SK-N-SH (cell line): ENCODE measurements at regions not wholly inside any gene's neighbourhood (a gene's known extent, or its start where the extent isn't known, plus 50 kb on each side); places are given as distances from the start of the nearest gene placed in this dataset.

Experiments used
- CTCF ChIA-PET: fragments of 300-600, 350-600 bp; formaldehyde crosslinking; extraction: SDS; loops from one replicate; lab custom pipeline; 2021; lab: Yijun Ruan, JAX
- POLR2A ChIA-PET: fragments of 350-600 bp; sonication (Branson Sonifier 250); formaldehyde crosslinking; extraction: SDS; loops from one replicate; lab custom pipeline; 2020; ENCODE audit warnings: antibody characterized with exemption, inconsistent platforms; lab: Yijun Ruan, JAX
- DNase-seq: peaks from one replicate; pipeline ENCODE4 v3.0.0; 2012
- H2AFZ ChIP-seq: fragments of 200-600 bp; sonication (generic); 2 replicates; pipeline ENCODE4 v1.8.1; 2016; ENCODE audit warnings: antibody characterized with exemption, mild to moderate bottlenecking, low read depth
- H3F3A ChIP-seq: fragments of 200-600 bp; sonication (generic); replicated peaks from 2 replicates; pipeline ENCODE3; 2016; ENCODE audit warnings: antibody characterized with exemption, mild to moderate bottlenecking; ENCODE audit not compliant: insufficient read depth
- H3K27ac ChIP-seq, 2 experiments: fragments of 200-500 bp in 1 of 2; fragments of 200-600 bp in 1 of 2; sonication (Bioruptor generic) in 1 of 2; sonication (generic), shearing (Covaris generic) in 1 of 2; 2 replicates each; pipeline versions ENCODE4 v1.5.1 to v1.6.1; 2014 to 2016; ENCODE audit warnings: low read depth in 2 of 2, inconsistent platforms in 1 of 2, low read length in 1 of 2, mild to moderate bottlenecking in 1 of 2, mixed read lengths in 1 of 2
- H3K27me3 ChIP-seq: fragments of 200-600 bp; sonication (generic), shearing (Covaris generic); 2 replicates; pipeline ENCODE4 v1.6.1; 2016; ENCODE audit warnings: mixed run types; ENCODE audit not compliant: insufficient read depth
- H3K36me3 ChIP-seq, 2 experiments: fragments of 200-500 bp in 1 of 2; fragments of 200-600 bp in 1 of 2; sonication (Bioruptor generic) in 1 of 2; sonication (generic) in 1 of 2; replicated peaks in 1 of 2; 2 replicates each; pipeline versions ENCODE3 to v1.5.1; 2014 to 2016; ENCODE audit warnings: low read length in 1 of 2, mild to moderate bottlenecking in 1 of 2; ENCODE audit not compliant: insufficient read depth in 2 of 2, control insufficient read depth in 1 of 2
- H3K4me1 ChIP-seq, 2 experiments: fragments of 200-500 bp in 1 of 2; fragments of 200-600 bp in 1 of 2; sonication (Bioruptor generic) in 1 of 2; sonication (generic), shearing (Covaris generic) in 1 of 2; 2 replicates each; pipeline versions ENCODE4 v1.5.1 to v1.6.1; 2014 to 2016; ENCODE audit warnings: low read depth in 1 of 2, low read length in 1 of 2, mixed run types in 1 of 2; ENCODE audit not compliant: insufficient read depth in 2 of 2, control insufficient read depth in 1 of 2
- H3K4me2 ChIP-seq: fragments of 200-600 bp; sonication (generic), shearing (Covaris generic); 2 replicates; pipeline ENCODE4 v1.6.1; 2017; ENCODE audit warnings: mixed run types
- H3K4me3 ChIP-seq, 2 experiments: fragments of 200-500 bp in 1 of 2; fragments of 200-600 bp in 1 of 2; sonication (Bioruptor generic) in 1 of 2; sonication (generic), shearing (Covaris generic) in 1 of 2; 2 replicates each; pipeline versions ENCODE4 v1.5.1 to v1.8.1; 2014 to 2016; ENCODE audit warnings: low read depth in 2 of 2, inconsistent platforms in 1 of 2, low read length in 1 of 2, mild to moderate bottlenecking in 1 of 2, mixed read lengths in 1 of 2, moderate library complexity in 1 of 2
- H3K79me2 ChIP-seq: fragments of 200-600 bp; sonication (generic); 2 replicates; pipeline ENCODE4 v1.8.1; 2017; ENCODE audit warnings: mild to moderate bottlenecking; ENCODE audit not compliant: insufficient read depth
- H3K9ac ChIP-seq: fragments of 200-600 bp; sonication (generic); 2 replicates; pipeline ENCODE4 v1.6.1; 2017; ENCODE audit warnings: mixed run types
- H3K9me2 ChIP-seq: fragments of 200-600 bp; sonication (generic); 2 replicates; pipeline ENCODE4 v1.6.1; 2017; ENCODE audit warnings: mixed run types
- H3K9me3 ChIP-seq: fragments of 200-600 bp; sonication (generic); 2 replicates; pipeline ENCODE4 v1.6.1; 2017; ENCODE audit warnings: mixed run types, mild to moderate bottlenecking, moderate library complexity
- H4K20me1 ChIP-seq: fragments of 200-600 bp; sonication (generic); 2 replicates; pipeline ENCODE4 v1.6.1; 2017; ENCODE audit warnings: mild to moderate bottlenecking, mixed run types; ENCODE audit not compliant: insufficient read depth
- ELF1 ChIP-seq: IDR thresholded peaks from 2 replicates; pipeline ENCODE4 v1.4.0; 2012
- EP300 ChIP-seq, 2 experiments: IDR thresholded peaks; 2 replicates each; pipeline versions ENCODE4 v1.4.0 to v1.6.1; 2012; ENCODE audit warnings: borderline replicate concordance in 1 of 2, low read depth in 1 of 2, low read length in 1 of 2
- FOSL2 ChIP-seq: IDR thresholded peaks from 2 replicates; pipeline ENCODE4 v1.4.0; 2012; ENCODE audit warnings: low read depth, mild to moderate bottlenecking, moderate library complexity, borderline replicate concordance
- FOXM1 ChIP-seq: IDR thresholded peaks from 2 replicates; pipeline ENCODE4 v1.4.0; 2012; ENCODE audit warnings: low read depth, mild to moderate bottlenecking
- GATA2 ChIP-seq: sonication (generic); formaldehyde crosslinking; IDR thresholded peaks from 2 replicates; pipeline ENCODE4 v1.5.0; 2020; ENCODE audit warnings: mild to moderate bottlenecking, missing genetic modification reagents
- IRF3 ChIP-seq: fragments of 150-350 bp; IDR thresholded peaks from 2 replicates; pipeline ENCODE4 v1.6.1; 2016; ENCODE audit warnings: mild to moderate bottlenecking, low read depth, low read length
- JUND ChIP-seq: IDR thresholded peaks from 2 replicates; pipeline ENCODE4 v1.4.0; 2012
- MAX ChIP-seq: IDR thresholded peaks from 2 replicates; pipeline ENCODE4 v1.4.0; 2012; ENCODE audit warnings: low read depth
- MXI1 ChIP-seq: IDR thresholded peaks from 2 replicates; pipeline ENCODE4 v1.6.1; 2012; ENCODE audit warnings: mild to moderate bottlenecking, low read depth, low read length, improper control_type of control experiment
- NFIC ChIP-seq: IDR thresholded peaks from 2 replicates; pipeline ENCODE4 v1.4.0; 2012; ENCODE audit warnings: borderline replicate concordance
- NRF1 ChIP-seq: IDR thresholded peaks from 2 replicates; pipeline ENCODE4 v1.6.1; 2012; ENCODE audit warnings: low read depth, mild to moderate bottlenecking, low read length
- POLR2AphosphoS5 ChIP-seq: IDR thresholded peaks from 2 replicates; pipeline ENCODE4 v1.6.1; 2012; ENCODE audit warnings: low read depth, low read length
- RAD21 ChIP-seq: IDR thresholded peaks from 2 replicates; pipeline ENCODE4 v1.6.1; 2012; ENCODE audit warnings: mild to moderate bottlenecking, low read length
- RXRA ChIP-seq: IDR thresholded peaks from 2 replicates; pipeline ENCODE4 v1.4.0; 2012; ENCODE audit warnings: low read depth, mild to moderate bottlenecking, borderline replicate concordance
- SIN3A ChIP-seq: IDR thresholded peaks from 2 replicates; pipeline ENCODE4 v1.6.1; 2012; ENCODE audit warnings: low read depth, mild to moderate bottlenecking, low read length, moderate library complexity, borderline replicate concordance
- SMC3 ChIP-seq: IDR thresholded peaks from 2 replicates; pipeline ENCODE4 v1.6.1; 2012; ENCODE audit warnings: low read depth, low read length, improper control_type of control experiment
- TEAD4 ChIP-seq: IDR thresholded peaks from 2 replicates; pipeline ENCODE4 v1.4.0; 2012; ENCODE audit warnings: mild to moderate bottlenecking, borderline replicate concordance; ENCODE audit not compliant: insufficient read depth
- USF2 ChIP-seq: fragments of 150-350 bp; IDR thresholded peaks from 2 replicates; pipeline ENCODE4 v1.6.1; 2017; ENCODE audit warnings: antibody characterized with exemption, low read length, low read depth, borderline replicate concordance
- ZBTB33 ChIP-seq: IDR thresholded peaks from 2 replicates; pipeline ENCODE4 v1.4.0; 2012; ENCODE audit warnings: low read depth, borderline replicate concordance
- WGBS: methylation state at CpG from one replicate; pipeline ENCODE4 v1.1.6; 2017; ENCODE audit warnings: low lambda C conversion rate; 5-methylcytosine and 5-hydroxymethylcytosine counted together
- TF ChIP-seq, protein P1 (sequence below): IDR thresholded peaks from 2 replicates; pipeline ENCODE4; 2012

DNA sequence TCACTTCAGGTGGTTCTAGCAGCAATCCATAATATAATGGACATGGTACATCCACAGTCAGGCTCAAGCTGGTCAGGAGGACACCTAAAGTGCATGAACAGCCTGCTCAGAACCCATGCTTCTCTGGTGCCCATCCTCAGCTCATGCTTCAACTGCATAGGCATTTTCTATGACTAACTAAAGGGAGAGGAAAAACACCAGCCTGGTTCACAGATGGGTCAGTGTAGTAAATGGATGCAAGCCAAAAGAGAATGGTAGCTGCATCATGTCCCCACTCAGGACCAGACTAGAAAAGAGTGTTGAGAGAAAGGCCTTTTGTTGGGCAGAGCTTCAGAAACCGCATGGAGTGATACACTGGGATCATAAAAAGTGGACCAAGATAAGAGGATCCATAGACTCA, 556.6 kb downstream of the TLE1 start:
- Histone ChIP-seq H2AFZ (no peak overlapping the region), H3K4me1 (no peaks in the 10 kb centered on the region), H3K9me2 (no peaks in the 10 kb centered on the region), H3K27ac (no peak overlapping the region), H3K9me3 (no peaks in the 10 kb centered on the region), H3K27me3 (no peaks in the 10 kb centered on the region), H3F3A (no peaks in the 10 kb centered on the region), H3K4me2 (no peak overlapping the region), H3K36me3 (no peaks in the 10 kb centered on the region), H4K20me1 (no peaks in the 10 kb centered on the region), H3K4me3 (no peak overlapping the region)
- TF ChIP-seq RXRA, result no peak
- TF ChIP-seq NFIC, result no peak
- no peak for TF ChIP-seq JUND
- no peak for TF ChIP-seq FOXM1
- TF ChIP-seq ZBTB33, result no peak
- no peak for TF ChIP-seq NRF1
- TF ChIP-seq TEAD4, result no peak
- no peak for TF ChIP-seq POLR2AphosphoS5
- no peak for TF ChIP-seq SIN3A
- no peak for TF ChIP-seq SMC3
- TF ChIP-seq IRF3, result no peak
- TF ChIP-seq, protein P1, sequence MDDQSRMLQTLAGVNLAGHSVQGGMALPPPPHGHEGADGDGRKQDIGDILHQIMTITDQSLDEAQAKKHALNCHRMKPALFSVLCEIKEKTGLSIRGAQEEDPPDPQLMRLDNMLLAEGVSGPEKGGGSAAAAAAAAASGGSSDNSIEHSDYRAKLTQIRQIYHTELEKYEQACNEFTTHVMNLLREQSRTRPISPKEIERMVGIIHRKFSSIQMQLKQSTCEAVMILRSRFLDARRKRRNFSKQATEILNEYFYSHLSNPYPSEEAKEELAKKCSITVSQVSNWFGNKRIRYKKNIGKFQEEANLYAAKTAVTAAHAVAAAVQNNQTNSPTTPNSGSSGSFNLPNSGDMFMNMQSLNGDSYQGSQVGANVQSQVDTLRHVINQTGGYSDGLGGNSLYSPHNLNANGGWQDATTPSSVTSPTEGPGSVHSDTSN, result no peak
- TF ChIP-seq, all 33 proteins: peak for 0
- Histone ChIP-seq H3K79me2 (no peaks in the 10 kb centered on the region), H3K9ac (no peak overlapping the region)
- ChIA-PET CTCF (interaction anchor here (1.0 kb wide), 1 partner anchor 14 kb away, joined by 3 read pairs; no protein-coding TSS in a partner anchor), POLR2A (no interaction called here)
- DNase-seq, result no peak
- 44% methylated on average over 1 of the region's 1 CpG for WGBS

DNA sequence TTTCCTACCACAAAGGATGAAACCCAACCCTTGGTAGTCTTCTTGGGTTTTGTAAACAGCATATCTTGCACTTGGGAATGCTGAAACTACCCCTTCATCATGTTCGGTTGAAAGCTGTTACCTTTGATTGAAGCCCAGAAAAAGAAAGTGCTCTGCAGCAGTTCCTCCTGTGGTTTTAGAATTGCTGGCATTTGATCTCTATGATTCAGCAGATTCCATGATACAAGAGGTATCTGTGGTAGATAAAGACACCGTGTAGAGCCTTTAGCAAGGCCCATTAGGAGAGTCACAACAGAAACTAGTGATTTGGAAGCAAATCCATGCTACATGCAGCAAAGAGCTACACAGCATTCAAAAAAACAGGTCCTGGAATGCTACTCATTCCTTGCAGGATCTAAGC, 557.0 kb downstream of the TLE1 start:
- no peaks in the 10 kb centered on the region for H3K9me3 ChIP-seq
- POLR2A ChIA-PET, result no interaction called here

More for the DNA sequence above, 557.0 kb downstream of the TLE1 start:
- CTCF ChIA-PET, result interaction anchor here (1.0 kb wide), 1 partner anchor 14 kb away, joined by 3 read pairs; no protein-coding TSS in a partner anchor
- H3K4me2 ChIP-seq, result no peak overlapping the region
- no peaks in the 10 kb centered on the region for H3K36me3 ChIP-seq
- H3F3A ChIP-seq, result no peaks in the 10 kb centered on the region
- no peak for DNase-seq
- no peaks in the 10 kb centered on the region for H4K20me1 ChIP-seq
- WGBS, result 13% methylated on average over 2 of the region's 2 CpGs
- H2AFZ ChIP-seq, result no peak overlapping the region
- H3K9ac ChIP-seq, result no peak overlapping the region
- no peak overlapping the region for H3K27ac ChIP-seq
- no peaks in the 10 kb centered on the region for H3K4me1 ChIP-seq
- TF ChIP-seq EP300 (IDR thresholded peaks at IDR 0.05; ENCODE audit: borderline replicate concordance in 1 of 2, low read depth in 1 of 2, low read length in 1 of 2) (no peak), JUND (no peak), USF2 (no peak), MAX (no peak), RAD21 (no peak), ELF1 (no peak), POLR2AphosphoS5 (no peak), FOSL2 (no peak), GATA2 (CRISPR knock-in tag) (no peak), ZBTB33 (no peak), MXI1 (no peak)
- TF ChIP-seq, protein P1, result no peak
- no peaks in the 10 kb centered on the region for H3K79me2 ChIP-seq
- H3K9me2 ChIP-seq, result no peaks in the 10 kb centered on the region
- no peaks in the 10 kb centered on the region for H3K27me3 ChIP-seq
- H3K4me3 ChIP-seq, result no peak overlapping the region
